H9 (cell line): ENCODE measurements at regions not wholly inside any gene's neighbourhood (a gene's known extent, or its start where the extent isn't known, plus 50 kb on each side); places are given as distances from the start of the nearest gene placed in this dataset.

Source experiments
- DNase-seq: peaks from one replicate; pipeline ENCODE4 v3.0.0-alpha.2; 2017
- H2AFZ ChIP-seq: one replicate; pipeline ENCODE4 v1.6.1; 2013; ENCODE audit warnings: mild to moderate bottlenecking, low read length, control low read depth, moderate library complexity
- H2AK5ac ChIP-seq: 2 replicates; pipeline ENCODE4 v1.6.1; 2013; ENCODE audit warnings: low read length, control low read depth, mixed read lengths; ENCODE audit not compliant: insufficient read length
- H2BK120ac ChIP-seq: one replicate; pipeline ENCODE4 v1.6.1; 2013; ENCODE audit warnings: low read depth, mild to moderate bottlenecking, low read length, control low read depth, inconsistent platforms; ENCODE audit not compliant: poor library complexity, severe bottlenecking
- H2BK12ac ChIP-seq: 2 replicates; pipeline ENCODE4 v1.6.1; 2013; ENCODE audit warnings: low read length, control low read depth, mixed read lengths, low read depth; ENCODE audit not compliant: insufficient read length
- H2BK15ac ChIP-seq: 2 replicates; pipeline ENCODE4 v1.6.1; 2013; ENCODE audit warnings: low read depth, low read length, control low read depth
- H2BK20ac ChIP-seq: one replicate; pipeline ENCODE4 v1.6.1; 2013; ENCODE audit warnings: low read depth, mild to moderate bottlenecking, low read length, control low read depth, inconsistent platforms; ENCODE audit not compliant: poor library complexity, severe bottlenecking
- H2BK5ac ChIP-seq: 2 replicates; pipeline ENCODE4 v1.6.1; 2013; ENCODE audit warnings: low read length, control low read depth, mixed read lengths; ENCODE audit not compliant: insufficient read length
- H3K14ac ChIP-seq: 2 replicates; pipeline ENCODE4 v1.6.1; 2013; ENCODE audit warnings: low read length, control low read depth; ENCODE audit not compliant: insufficient read depth
- H3K18ac ChIP-seq: 2 replicates; pipeline ENCODE4 v1.6.1; 2013; ENCODE audit warnings: low read depth, mild to moderate bottlenecking, mixed read lengths, low read length, control low read depth; ENCODE audit not compliant: insufficient read length
- H3K23ac ChIP-seq: 2 replicates; pipeline ENCODE4 v1.6.1; 2013; ENCODE audit warnings: low read length, control low read depth, mixed read lengths, low read depth; ENCODE audit not compliant: insufficient read length
- H3K23me2 ChIP-seq: 2 replicates; pipeline ENCODE4 v1.6.1; 2013; ENCODE audit warnings: low read depth, mild to moderate bottlenecking, mixed read lengths, low read length, control low read depth; ENCODE audit not compliant: insufficient read length, poor library complexity, severe bottlenecking
- H3K27ac ChIP-seq: 2 replicates; pipeline ENCODE4 v1.5.1; 2013; ENCODE audit warnings: low read length, control low read depth, mixed read lengths, low read depth; ENCODE audit not compliant: insufficient read length
- H3K27me3 ChIP-seq: 2 replicates; pipeline ENCODE4 v1.6.1; 2013; ENCODE audit warnings: low read length, control low read depth, inconsistent platforms; ENCODE audit not compliant: insufficient read depth
- H3K4ac ChIP-seq: 2 replicates; pipeline ENCODE4 v1.6.1; 2013; ENCODE audit warnings: low read depth, mild to moderate bottlenecking, control low read depth, inconsistent platforms, low read length, moderate library complexity
- H3K4me1 ChIP-seq: 2 replicates; pipeline ENCODE4 v1.6.1; 2013; ENCODE audit warnings: low read length, control low read depth, inconsistent platforms; ENCODE audit not compliant: insufficient read depth
- H3K4me2 ChIP-seq: 2 replicates; pipeline ENCODE4 v1.6.1; 2013; ENCODE audit warnings: low read length, control low read depth, mixed read lengths; ENCODE audit not compliant: insufficient read length, insufficient read depth
- H3K56ac ChIP-seq: 2 replicates; pipeline ENCODE4 v1.6.1; 2013; ENCODE audit warnings: low read depth, mild to moderate bottlenecking, mixed read lengths, low read length, control low read depth; ENCODE audit not compliant: insufficient read length
- H3K79me1 ChIP-seq: 2 replicates; pipeline ENCODE4 v1.6.1; 2013; ENCODE audit warnings: low read depth, mild to moderate bottlenecking, moderate library complexity, low read length, control low read depth, inconsistent platforms; ENCODE audit not compliant: insufficient read depth, poor library complexity, severe bottlenecking
- H3K79me2 ChIP-seq: 2 replicates; pipeline ENCODE4 v1.6.1; 2013; ENCODE audit warnings: low read length, control low read depth, inconsistent platforms; ENCODE audit not compliant: insufficient read depth
- H3K9ac ChIP-seq: 2 replicates; pipeline ENCODE4 v1.6.1; 2013; ENCODE audit warnings: low read length, control low read depth, mixed read lengths; ENCODE audit not compliant: insufficient read length; ENCODE audit errors: extremely low read depth
- H3K9me3 ChIP-seq: one replicate; pipeline ENCODE4 v1.6.1; 2013; ENCODE audit warnings: low read depth, low read length, inconsistent platforms; ENCODE audit not compliant: control insufficient read depth
- H3T11ph ChIP-seq: one replicate; pipeline ENCODE4 v1.6.1; 2013; ENCODE audit warnings: mild to moderate bottlenecking, low read length, control low read depth, inconsistent platforms
- H4K20me1 ChIP-seq: one replicate; pipeline ENCODE4 v1.6.1; 2013; ENCODE audit not compliant: control insufficient read depth, insufficient read length, insufficient read depth
- H4K5ac ChIP-seq: 2 replicates; pipeline ENCODE4 v1.6.1; 2013; ENCODE audit warnings: low read depth, mild to moderate bottlenecking, mixed read lengths, low read length, control low read depth; ENCODE audit not compliant: insufficient read length
- H4K8ac ChIP-seq: replicated peaks from 2 replicates; pipeline ENCODE4 v1.6.1; 2013; ENCODE audit warnings: low read length, control low read depth, mixed read lengths, low read depth; ENCODE audit not compliant: insufficient read length
- H4K91ac ChIP-seq: 2 replicates; pipeline ENCODE4 v1.6.1; 2013; ENCODE audit warnings: low read depth, mild to moderate bottlenecking, moderate library complexity, mixed read lengths, low read length, control low read depth; ENCODE audit not compliant: insufficient read length
- H3K27ac Mint-ChIP-seq, 3 experiments: 2 replicates in 2 of 3; 3 replicates in 1 of 3; pipeline ENCODE4 v1.8.0; 2020 to 2021; ENCODE audit warnings: mixed read lengths in 3 of 3, mild to moderate bottlenecking in 1 of 3, moderate library complexity in 1 of 3
- H3K27me3 Mint-ChIP-seq: 2 replicates; pipeline ENCODE4 v1.8.0; 2021; ENCODE audit warnings: low read depth, mild to moderate bottlenecking, moderate library complexity, mixed read lengths
- H3K36me3 Mint-ChIP-seq, 3 experiments: 2 replicates in 2 of 3; 3 replicates in 1 of 3; pipeline ENCODE4 v1.8.0; 2020 to 2021; ENCODE audit warnings: low read depth in 3 of 3, mixed read lengths in 3 of 3; ENCODE audit not compliant: insufficient read depth in 1 of 3
- H3K4me1 Mint-ChIP-seq, 2 experiments: 2 replicates each; pipeline ENCODE4 v1.8.0; 2020; ENCODE audit warnings: mixed read lengths in 2 of 2
- H3K4me3 Mint-ChIP-seq, 2 experiments: 2 replicates in 1 of 2; 3 replicates in 1 of 2; pipeline ENCODE4 v1.8.0; 2020 to 2021; ENCODE audit warnings: mild to moderate bottlenecking in 2 of 2, mixed read lengths in 2 of 2, moderate library complexity in 1 of 2
- H3K9me3 Mint-ChIP-seq, 2 experiments: 2 replicates in 1 of 2; 3 replicates in 1 of 2; pipeline ENCODE4 v1.8.0; 2020; ENCODE audit warnings: mild to moderate bottlenecking in 2 of 2, mixed read lengths in 2 of 2, moderate library complexity in 1 of 2
- CTCF ChIP-seq: fragments of 200-600 bp; sonication (generic); conservative IDR thresholded peaks from 3 replicates; pipeline ENCODE4 v1.8.0; 2021; ENCODE audit warnings: antibody characterized with exemption, mild to moderate bottlenecking
- WGBS: extraction: QIAGEN DNeasy Blood & Tissue Kit; methylation state at CpG from one replicate; pipeline ENCODE4 v1.1.7; 2013; ENCODE audit warnings: missing lambda C conversion rate, low lambda C conversion rate, mixed read lengths; ENCODE audit not compliant: insufficient read length; ENCODE audit errors: extremely low coverage; 5-methylcytosine and 5-hydroxymethylcytosine counted together

DNA sequence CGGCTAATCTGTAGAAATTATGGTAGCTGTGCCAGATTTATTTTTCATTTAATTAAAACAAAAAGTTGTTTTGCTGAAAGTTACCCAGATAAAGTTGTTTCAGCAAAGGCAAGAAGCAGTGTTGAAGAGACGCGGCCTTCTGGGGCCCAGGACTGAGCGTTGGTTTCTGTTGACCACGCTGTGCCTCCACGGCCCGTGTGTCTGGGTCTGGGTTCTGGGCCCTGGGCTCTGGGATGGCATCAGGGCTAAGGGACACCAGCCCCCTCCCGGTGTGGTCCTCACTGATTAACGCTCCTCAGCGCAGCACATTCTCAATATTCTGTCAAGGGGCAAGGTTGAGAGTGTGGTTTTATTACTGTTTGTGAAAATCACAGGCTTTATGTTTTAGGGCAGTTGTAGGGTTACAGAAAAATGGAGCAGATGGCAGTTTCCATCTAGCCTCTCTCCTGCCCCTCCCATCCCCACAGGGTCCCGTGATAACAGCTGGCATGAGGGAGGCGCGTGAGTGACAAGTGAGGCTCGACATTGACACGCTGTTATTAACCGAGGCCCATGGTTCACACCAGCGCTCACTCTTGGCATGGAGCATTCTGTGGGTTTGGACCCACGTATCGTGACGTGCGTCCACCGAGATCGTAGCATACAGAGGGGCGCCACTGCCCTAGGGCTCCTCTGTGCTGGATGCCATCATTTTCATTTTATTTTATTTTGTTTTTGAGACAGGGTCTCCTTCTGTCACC, 1231.4 kb downstream of the BRD1 start:
- no peaks in the 10 kb centered on the region for H4K20me1 ChIP-seq
- no peak overlapping the region for H2BK20ac ChIP-seq
- H3K56ac ChIP-seq: no peak overlapping the region
- no peak overlapping the region for H3K18ac ChIP-seq
- no peak overlapping the region for H2BK12ac ChIP-seq
- H4K8ac ChIP-seq: no peak overlapping the region
- H3K4me2 ChIP-seq: no peak overlapping the region
- Mint-ChIP-seq H3K4me1 (no peaks in the 10 kb centered on the region), H3K27ac (peak overlapping the region in 1 of 3 experiments; percentile 55; a peak in 1 of 7 replicates), H3K27me3 (no peaks in the 10 kb centered on the region), H3K9me3 (peaks cover 0 to 6% of the 10 kb centered on the region in 2 experiments; a peak in 4 of 5 replicates), H3K4me3 (no peak overlapping the region), H3K36me3 (peaks cover 9 to 22% (median 17%) of the 10 kb centered on the region in 3 experiments; a peak in 6 of 7 replicates)
- no peak overlapping the region for H2AFZ ChIP-seq
- no peaks in the 10 kb centered on the region for H3K4me1 ChIP-seq
- DNase-seq: no peak
- no peaks in the 10 kb centered on the region for H3K27me3 ChIP-seq
- no peak overlapping the region for H4K5ac ChIP-seq
- H3K79me1 ChIP-seq: no peaks in the 10 kb centered on the region
- no peaks in the 10 kb centered on the region for H3K9me3 ChIP-seq
- no peak overlapping the region for H3K4ac ChIP-seq
- no peak overlapping the region for H3K9ac ChIP-seq
- no peak overlapping the region for H2BK15ac ChIP-seq
- H2BK120ac ChIP-seq: no peak overlapping the region
- no peak for TF ChIP-seq CTCF
- no peak overlapping the region for H3T11ph ChIP-seq
- no peak overlapping the region for H3K14ac ChIP-seq
- H3K23me2 ChIP-seq: no peaks in the 10 kb centered on the region
- no peak overlapping the region for H4K91ac ChIP-seq
- H2AK5ac ChIP-seq: no peak overlapping the region
- H3K27ac ChIP-seq: no peak overlapping the region
- no peak overlapping the region for H3K23ac ChIP-seq
- H2BK5ac ChIP-seq: no peak overlapping the region
- WGBS: no CpG with 5 or more reads among the region's 24 CpGs
- H3K79me2 ChIP-seq: no peaks in the 10 kb centered on the region
